HEK293 (cell line): ENCODE measurements at regions not wholly inside any gene's neighbourhood (a gene's known extent, or its start where the extent isn't known, plus 50 kb on each side); places are given as distances from the start of the nearest gene placed in this dataset.
A peak's percentile ranks its signal among the peaks of the same experiment; 100 is the strongest.

ENCODE experiments used
- CTCF ChIA-PET: fragments of 350-600 bp; formaldehyde crosslinking; extraction: SDS; loops from one replicate; lab custom pipeline; 2021; ENCODE audit warnings: antibody characterized with exemption; lab: Yijun Ruan, JAX
- POLR2A ChIA-PET: fragments of 300-600 bp; formaldehyde crosslinking; extraction: SDS; loops from one replicate; lab custom pipeline; 2020; ENCODE audit warnings: antibody characterized with exemption, inconsistent platforms; lab: Yijun Ruan, JAX
- H3K27ac ChIP-seq: fragments of 200-500 bp; sonication (Bioruptor generic); 2 replicates; pipeline ENCODE4 v1.5.1; 2014; ENCODE audit warnings: low read depth, low read length, control low read depth, inconsistent platforms; ENCODE audit errors: extremely low read depth
- H3K36me3 ChIP-seq, 2 experiments: fragments of 200-500 bp in 1 of 2; sonication (Bioruptor generic) in 1 of 2; 1 replicate in 1 of 2; 2 replicates in 1 of 2; pipeline ENCODE4 v1.5.1; 2014 to 2017; ENCODE audit warnings: inconsistent platforms in 2 of 2, low read length in 2 of 2; ENCODE audit not compliant: control insufficient read depth in 2 of 2, insufficient read depth in 1 of 2
- H3K4me1 ChIP-seq: fragments of 200-500 bp; sonication (Bioruptor generic); 2 replicates; pipeline ENCODE4 v1.5.1; 2014; ENCODE audit warnings: mild to moderate bottlenecking, low read length, inconsistent platforms; ENCODE audit not compliant: control insufficient read depth, insufficient read depth
- H3K4me3 ChIP-seq: 2 replicates; pipeline ENCODE4 v1.5.1; 2011; ENCODE audit warnings: low read depth, mild to moderate bottlenecking, control low read depth, low read length, moderate library complexity
- H3K9me3 ChIP-seq: fragments of 200-500 bp; sonication (Bioruptor generic); 2 replicates; pipeline ENCODE4 v1.5.1; 2014; ENCODE audit warnings: low read depth, low read length, inconsistent platforms; ENCODE audit not compliant: control insufficient read depth, insufficient read depth
- PRDM4 ChIP-seq: fragments of 450-650 bp; formaldehyde crosslinking; IDR thresholded peaks from 2 replicates; pipeline ENCODE4 v1.5.1; 2017; ENCODE audit warnings: missing biosample characterization, missing genetic modification characterization
- REPIN1 ChIP-seq: fragments of 450-650 bp; formaldehyde crosslinking; IDR thresholded peaks from 2 replicates; pipeline ENCODE4 v1.5.1; 2017; ENCODE audit warnings: missing biosample characterization, missing genetic modification characterization, low read depth
- SCRT2 ChIP-seq: fragments of 450-650 bp; formaldehyde crosslinking; IDR thresholded peaks from 2 replicates; pipeline ENCODE4 v1.5.1; 2016; ENCODE audit warnings: missing biosample characterization, missing genetic modification characterization
- YY1 ChIP-seq: fragments of 450-650 bp; formaldehyde crosslinking; IDR thresholded peaks from 2 replicates; pipeline ENCODE4 v1.5.1; 2018; ENCODE audit warnings: missing biosample characterization, missing genetic modification characterization
- ZNF10 ChIP-seq: fragments of 450-650 bp; formaldehyde crosslinking; IDR thresholded peaks from 2 replicates; pipeline ENCODE4 v1.5.1; 2017; ENCODE audit warnings: missing biosample characterization, missing genetic modification characterization
- ZNF140 ChIP-seq: fragments of 450-650 bp; formaldehyde crosslinking; IDR thresholded peaks from 2 replicates; pipeline ENCODE4 v1.5.1; 2016; ENCODE audit warnings: missing biosample characterization, missing genetic modification characterization
- ZNF223 ChIP-seq: fragments of 450-650 bp; formaldehyde crosslinking; IDR thresholded peaks from 2 replicates; pipeline ENCODE4 v1.5.1; 2016; ENCODE audit warnings: missing biosample characterization, missing genetic modification characterization
- ZNF48 ChIP-seq: fragments of 450-650 bp; formaldehyde crosslinking; IDR thresholded peaks from 2 replicates; pipeline ENCODE4 v1.5.1; 2016; ENCODE audit warnings: missing biosample characterization, missing genetic modification characterization
- ZNF629 ChIP-seq: fragments of 450-650 bp; formaldehyde crosslinking; IDR thresholded peaks from 2 replicates; pipeline ENCODE4 v1.5.1; 2017; ENCODE audit warnings: missing biosample characterization, missing genetic modification characterization
- ZNF830 ChIP-seq: fragments of 450-650 bp; IDR thresholded peaks from 2 replicates; pipeline ENCODE4 v1.5.0; 2018; ENCODE audit warnings: missing biosample characterization, missing genetic modification characterization, low read depth, mild to moderate bottlenecking, moderate library complexity
- ZSCAN16 ChIP-seq: fragments of 450-650 bp; formaldehyde crosslinking; IDR thresholded peaks from 2 replicates; pipeline ENCODE4 v1.5.1; 2016; ENCODE audit warnings: missing biosample characterization, missing genetic modification characterization
- ZSCAN5A ChIP-seq: fragments of 450-650 bp; formaldehyde crosslinking; IDR thresholded peaks from 2 replicates; pipeline ENCODE4 v1.5.1; 2016; ENCODE audit warnings: missing biosample characterization, missing genetic modification characterization
- TF ChIP-seq, protein P1 (sequence below): fragments of 450-650 bp; formaldehyde crosslinking; conservative IDR thresholded peaks from 2 replicates; pipeline ENCODE4 v1.5.1; 2016; ENCODE audit warnings: low read depth, missing biosample characterization, missing genetic modification characterization
- TF ChIP-seq, protein P2 (sequence below): fragments of 450-650 bp; formaldehyde crosslinking; IDR thresholded peaks from 2 replicates; pipeline ENCODE4 v1.5.1; 2016; ENCODE audit warnings: missing biosample characterization, missing genetic modification characterization
- TF ChIP-seq, protein P3 (sequence below): fragments of 450-650 bp; formaldehyde crosslinking; IDR thresholded peaks from 2 replicates; pipeline ENCODE4 v1.5.1; 2016; ENCODE audit warnings: missing biosample characterization, missing genetic modification characterization

- TF ChIP-seq ZNF48 (tag by site-specific recombination) (no peak), REPIN1 (tag by site-specific recombination) (no peak), ZNF223 (tag by site-specific recombination) (no peak), ZNF629 (no peak), SCRT2 (tag by site-specific recombination) (no peak), ZNF830 (tag by site-specific recombination) (no peak)
- TF ChIP-seq, protein P1, sequence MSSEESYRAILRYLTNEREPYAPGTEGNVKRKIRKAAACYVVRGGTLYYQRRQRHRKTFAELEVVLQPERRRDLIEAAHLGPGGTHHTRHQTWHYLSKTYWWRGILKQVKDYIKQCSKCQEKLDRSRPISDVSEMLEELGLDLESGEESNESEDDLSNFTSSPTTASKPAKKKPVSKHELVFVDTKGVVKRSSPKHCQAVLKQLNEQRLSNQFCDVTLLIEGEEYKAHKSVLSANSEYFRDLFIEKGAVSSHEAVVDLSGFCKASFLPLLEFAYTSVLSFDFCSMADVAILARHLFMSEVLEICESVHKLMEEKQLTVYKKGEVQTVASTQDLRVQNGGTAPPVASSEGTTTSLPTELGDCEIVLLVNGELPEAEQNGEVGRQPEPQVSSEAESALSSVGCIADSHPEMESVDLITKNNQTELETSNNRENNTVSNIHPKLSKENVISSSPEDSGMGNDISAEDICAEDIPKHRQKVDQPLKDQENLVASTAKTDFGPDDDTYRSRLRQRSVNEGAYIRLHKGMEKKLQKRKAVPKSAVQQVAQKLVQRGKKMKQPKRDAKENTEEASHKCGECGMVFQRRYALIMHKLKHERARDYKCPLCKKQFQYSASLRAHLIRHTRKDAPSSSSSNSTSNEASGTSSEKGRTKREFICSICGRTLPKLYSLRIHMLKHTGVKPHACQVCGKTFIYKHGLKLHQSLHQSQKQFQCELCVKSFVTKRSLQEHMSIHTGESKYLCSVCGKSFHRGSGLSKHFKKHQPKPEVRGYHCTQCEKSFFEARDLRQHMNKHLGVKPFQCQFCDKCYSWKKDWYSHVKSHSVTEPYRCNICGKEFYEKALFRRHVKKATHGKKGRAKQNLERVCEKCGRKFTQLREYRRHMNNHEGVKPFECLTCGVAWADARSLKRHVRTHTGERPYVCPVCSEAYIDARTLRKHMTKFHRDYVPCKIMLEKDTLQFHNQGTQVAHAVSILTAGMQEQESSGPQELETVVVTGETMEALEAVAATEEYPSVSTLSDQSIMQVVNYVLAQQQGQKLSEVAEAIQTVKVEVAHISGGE (tag by site-specific recombination): no peak
Measured at GRCh38 chr7:17039372-17039771, 157.6 kb upstream of the AGR3 start (continued).

DNA sequence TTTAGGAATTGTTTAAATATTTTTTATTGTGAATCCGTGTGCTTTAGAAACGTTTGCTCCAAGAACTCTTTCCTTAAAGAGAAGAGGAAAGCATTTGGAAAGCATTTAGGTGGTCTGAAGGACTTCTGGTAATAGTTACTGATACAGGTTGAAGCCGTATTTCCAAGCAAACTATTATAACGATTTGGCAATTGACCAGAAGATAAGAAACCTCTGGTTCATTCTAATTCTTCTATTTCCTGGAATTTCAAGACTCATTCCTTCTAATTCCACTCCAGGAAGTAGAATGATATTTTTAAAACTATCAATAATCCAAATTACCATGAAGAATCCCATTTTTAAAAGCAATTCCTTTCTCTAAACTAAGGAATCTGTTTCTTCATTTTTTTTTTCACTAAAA is 158.9 kb upstream of the AGR3 start:
- Histone ChIP-seq H3K9me3 (no peaks in the 10 kb centered on the region), H3K4me3 (no peak overlapping the region)
- POLR2A ChIA-PET: no interaction called here
- CTCF ChIA-PET: no interaction called here
- TF ChIP-seq, protein P2, sequence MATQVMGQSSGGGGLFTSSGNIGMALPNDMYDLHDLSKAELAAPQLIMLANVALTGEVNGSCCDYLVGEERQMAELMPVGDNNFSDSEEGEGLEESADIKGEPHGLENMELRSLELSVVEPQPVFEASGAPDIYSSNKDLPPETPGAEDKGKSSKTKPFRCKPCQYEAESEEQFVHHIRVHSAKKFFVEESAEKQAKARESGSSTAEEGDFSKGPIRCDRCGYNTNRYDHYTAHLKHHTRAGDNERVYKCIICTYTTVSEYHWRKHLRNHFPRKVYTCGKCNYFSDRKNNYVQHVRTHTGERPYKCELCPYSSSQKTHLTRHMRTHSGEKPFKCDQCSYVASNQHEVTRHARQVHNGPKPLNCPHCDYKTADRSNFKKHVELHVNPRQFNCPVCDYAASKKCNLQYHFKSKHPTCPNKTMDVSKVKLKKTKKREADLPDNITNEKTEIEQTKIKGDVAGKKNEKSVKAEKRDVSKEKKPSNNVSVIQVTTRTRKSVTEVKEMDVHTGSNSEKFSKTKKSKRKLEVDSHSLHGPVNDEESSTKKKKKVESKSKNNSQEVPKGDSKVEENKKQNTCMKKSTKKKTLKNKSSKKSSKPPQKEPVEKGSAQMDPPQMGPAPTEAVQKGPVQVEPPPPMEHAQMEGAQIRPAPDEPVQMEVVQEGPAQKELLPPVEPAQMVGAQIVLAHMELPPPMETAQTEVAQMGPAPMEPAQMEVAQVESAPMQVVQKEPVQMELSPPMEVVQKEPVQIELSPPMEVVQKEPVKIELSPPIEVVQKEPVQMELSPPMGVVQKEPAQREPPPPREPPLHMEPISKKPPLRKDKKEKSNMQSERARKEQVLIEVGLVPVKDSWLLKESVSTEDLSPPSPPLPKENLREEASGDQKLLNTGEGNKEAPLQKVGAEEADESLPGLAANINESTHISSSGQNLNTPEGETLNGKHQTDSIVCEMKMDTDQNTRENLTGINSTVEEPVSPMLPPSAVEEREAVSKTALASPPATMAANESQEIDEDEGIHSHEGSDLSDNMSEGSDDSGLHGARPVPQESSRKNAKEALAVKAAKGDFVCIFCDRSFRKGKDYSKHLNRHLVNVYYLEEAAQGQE: no peak
- no peak for TF ChIP-seq ZSCAN16 (tag by site-specific recombination)
- TF ChIP-seq, all 188 proteins: peak for 0
- Histone ChIP-seq H3K27ac (no peak overlapping the region), H3K4me1 (peaks cover 10% of the 10 kb centered on the region), H3K36me3 (no peaks in the 10 kb centered on the region)

- TF ChIP-seq PRDM4 (tag by site-specific recombination): no peak
- TF ChIP-seq ZNF10 (tag by site-specific recombination): peak; percentile 80; the same call in 1 of the 2 replicates
- no peak for TF ChIP-seq ZNF140 (tag by site-specific recombination)
- TF ChIP-seq YY1: no peak
- no peak for TF ChIP-seq ZSCAN5A (tag by site-specific recombination)
- TF ChIP-seq, protein P3, sequence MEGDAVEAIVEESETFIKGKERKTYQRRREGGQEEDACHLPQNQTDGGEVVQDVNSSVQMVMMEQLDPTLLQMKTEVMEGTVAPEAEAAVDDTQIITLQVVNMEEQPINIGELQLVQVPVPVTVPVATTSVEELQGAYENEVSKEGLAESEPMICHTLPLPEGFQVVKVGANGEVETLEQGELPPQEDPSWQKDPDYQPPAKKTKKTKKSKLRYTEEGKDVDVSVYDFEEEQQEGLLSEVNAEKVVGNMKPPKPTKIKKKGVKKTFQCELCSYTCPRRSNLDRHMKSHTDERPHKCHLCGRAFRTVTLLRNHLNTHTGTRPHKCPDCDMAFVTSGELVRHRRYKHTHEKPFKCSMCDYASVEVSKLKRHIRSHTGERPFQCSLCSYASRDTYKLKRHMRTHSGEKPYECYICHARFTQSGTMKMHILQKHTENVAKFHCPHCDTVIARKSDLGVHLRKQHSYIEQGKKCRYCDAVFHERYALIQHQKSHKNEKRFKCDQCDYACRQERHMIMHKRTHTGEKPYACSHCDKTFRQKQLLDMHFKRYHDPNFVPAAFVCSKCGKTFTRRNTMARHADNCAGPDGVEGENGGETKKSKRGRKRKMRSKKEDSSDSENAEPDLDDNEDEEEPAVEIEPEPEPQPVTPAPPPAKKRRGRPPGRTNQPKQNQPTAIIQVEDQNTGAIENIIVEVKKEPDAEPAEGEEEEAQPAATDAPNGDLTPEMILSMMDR (tag by site-specific recombination): no peak
- Histone ChIP-seq H3K27ac (no peak overlapping the region), H3K9me3 (no peaks in the 10 kb centered on the region), H3K36me3 (no peaks in the 10 kb centered on the region), H3K4me1 (peaks cover 10% of the 10 kb centered on the region), H3K4me3 (no peak overlapping the region)
- POLR2A ChIA-PET: no interaction called here
- CTCF ChIA-PET: no interaction called here
Measured at GRCh38 chr7:17041324-17041723, 159.5 kb upstream of the AGR3 start.
